ENCODE measurements at regions not wholly inside any gene's neighbourhood (a gene's known extent, or its start where the extent isn't known, plus 50 kb on each side); places are given as distances from the start of the nearest gene placed in this dataset.
"Not testable (repeated sequence)": the region's sequence is repeated elsewhere in the genome, so short reads cannot be mapped to it uniquely, and the experiment has no call there.

DNA sequence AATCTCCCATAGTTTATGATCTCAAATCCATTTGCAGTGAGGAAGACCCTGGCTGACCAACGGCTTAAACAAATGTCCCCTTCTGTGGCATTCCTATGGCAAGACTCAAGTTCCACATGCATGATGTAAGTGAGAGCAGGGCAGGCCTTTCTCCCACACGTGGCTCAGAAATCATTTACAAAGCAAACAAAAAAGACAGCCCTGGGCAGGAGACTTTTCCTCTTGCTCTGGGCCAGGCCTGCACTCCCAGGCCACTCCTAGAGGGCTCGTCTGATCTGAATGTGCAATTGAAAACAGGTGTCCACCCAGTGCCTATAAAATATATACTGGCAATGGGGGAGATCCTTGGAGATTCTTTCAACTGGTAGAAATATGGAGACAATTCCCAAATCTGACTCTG lies 123.1 kb downstream of the DMRT2 start:
- Mint-ChIP-seq H3K27me3 (ENCODE audit: low read depth) (no peaks in the 10 kb centered on the region), H3K36me3 (ENCODE audit: low read depth) (peaks cover 2% of the 10 kb centered on the region), H3K4me3 (ENCODE audit: unreplicated experiment) (no peak overlapping the region), H3K27ac (ENCODE audit: unreplicated experiment) (no peak overlapping the region), H3K9me3 (ENCODE audit: low read depth) (peaks cover 24% of the 10 kb centered on the region), H3K4me1 (ENCODE audit: low read depth) (peaks cover 4% of the 10 kb centered on the region)
- TF ChIP-seq, protein P1, sequence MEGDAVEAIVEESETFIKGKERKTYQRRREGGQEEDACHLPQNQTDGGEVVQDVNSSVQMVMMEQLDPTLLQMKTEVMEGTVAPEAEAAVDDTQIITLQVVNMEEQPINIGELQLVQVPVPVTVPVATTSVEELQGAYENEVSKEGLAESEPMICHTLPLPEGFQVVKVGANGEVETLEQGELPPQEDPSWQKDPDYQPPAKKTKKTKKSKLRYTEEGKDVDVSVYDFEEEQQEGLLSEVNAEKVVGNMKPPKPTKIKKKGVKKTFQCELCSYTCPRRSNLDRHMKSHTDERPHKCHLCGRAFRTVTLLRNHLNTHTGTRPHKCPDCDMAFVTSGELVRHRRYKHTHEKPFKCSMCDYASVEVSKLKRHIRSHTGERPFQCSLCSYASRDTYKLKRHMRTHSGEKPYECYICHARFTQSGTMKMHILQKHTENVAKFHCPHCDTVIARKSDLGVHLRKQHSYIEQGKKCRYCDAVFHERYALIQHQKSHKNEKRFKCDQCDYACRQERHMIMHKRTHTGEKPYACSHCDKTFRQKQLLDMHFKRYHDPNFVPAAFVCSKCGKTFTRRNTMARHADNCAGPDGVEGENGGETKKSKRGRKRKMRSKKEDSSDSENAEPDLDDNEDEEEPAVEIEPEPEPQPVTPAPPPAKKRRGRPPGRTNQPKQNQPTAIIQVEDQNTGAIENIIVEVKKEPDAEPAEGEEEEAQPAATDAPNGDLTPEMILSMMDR (IDR thresholded peaks at IDR 0.05), result no peak
- no peak for DNase-seq (ENCODE audit: low spot score)

DNA sequence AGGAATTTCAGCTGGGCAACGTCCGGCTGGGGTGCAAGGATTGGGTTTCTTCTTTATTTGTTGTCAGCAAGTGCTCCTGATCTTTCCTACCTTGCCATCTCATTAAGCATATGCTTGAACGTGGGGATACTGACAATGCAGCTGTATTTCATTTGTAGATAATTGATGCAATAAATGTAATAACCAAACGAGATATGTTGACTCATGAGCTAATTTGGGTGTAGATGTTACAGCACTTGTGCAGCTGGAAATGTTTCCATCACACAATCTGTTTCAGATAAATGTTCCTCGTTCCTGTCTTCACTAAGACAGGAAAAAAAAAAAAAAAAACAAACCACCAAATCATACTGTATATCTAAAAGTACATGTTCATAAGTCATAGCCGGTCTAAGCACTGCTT lies 123.8 kb downstream of the DMRT2 start:
- peaks cover 4% of the 10 kb centered on the region for H3K4me1 Mint-ChIP-seq (ENCODE audit: low read depth)
- H3K36me3 Mint-ChIP-seq (ENCODE audit: low read depth), result no peaks in the 10 kb centered on the region
- H3K27ac Mint-ChIP-seq (ENCODE audit: unreplicated experiment), result no peak overlapping the region
- H3K4me3 Mint-ChIP-seq (ENCODE audit: unreplicated experiment), result no peak overlapping the region
- DNase-seq (ENCODE audit: low spot score), result no peak
- TF ChIP-seq, protein P1 (IDR thresholded peaks at IDR 0.05), result no peak
- H3K9me3 Mint-ChIP-seq (ENCODE audit: low read depth), result peaks cover 24% of the 10 kb centered on the region
- H3K27me3 Mint-ChIP-seq (ENCODE audit: low read depth), result peaks cover 2% of the 10 kb centered on the region

DNA sequence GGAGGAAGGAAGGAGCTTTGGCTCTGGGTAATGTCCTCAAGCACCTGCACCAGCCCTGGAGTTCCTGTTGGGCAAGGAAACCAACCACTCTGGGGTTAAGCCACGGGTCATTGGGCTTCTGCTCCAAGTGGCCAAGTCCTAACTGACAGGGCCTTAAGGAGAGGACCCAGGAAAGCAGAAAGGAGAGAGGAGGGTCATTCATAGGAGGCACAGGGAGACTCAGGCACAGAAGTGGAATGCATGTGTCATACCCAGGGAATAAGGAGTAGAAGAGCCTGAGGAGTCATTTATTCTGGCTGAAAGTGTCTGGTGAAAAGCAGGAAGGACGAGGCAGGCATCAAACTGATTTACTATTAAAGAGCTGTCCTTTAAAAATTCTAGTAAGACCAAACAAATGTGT lies 129.2 kb downstream of the DMRT2 start:
- H3K36me3 Mint-ChIP-seq (ENCODE audit: low read depth), result no peaks in the 10 kb centered on the region
- DNase-seq (ENCODE audit: low spot score), result no peak
- peaks cover 2% of the 10 kb centered on the region for H3K27me3 Mint-ChIP-seq (ENCODE audit: low read depth)
- peaks cover 32% of the 10 kb centered on the region for H3K9me3 Mint-ChIP-seq (ENCODE audit: low read depth)
- TF ChIP-seq, protein P1 (IDR thresholded peaks at IDR 0.05), result no peak
- no peak overlapping the region for H3K27ac Mint-ChIP-seq (ENCODE audit: unreplicated experiment)
- H3K4me1 Mint-ChIP-seq (ENCODE audit: low read depth), result no peaks in the 10 kb centered on the region
- H3K4me3 Mint-ChIP-seq (ENCODE audit: unreplicated experiment), result no peak overlapping the region

DNA sequence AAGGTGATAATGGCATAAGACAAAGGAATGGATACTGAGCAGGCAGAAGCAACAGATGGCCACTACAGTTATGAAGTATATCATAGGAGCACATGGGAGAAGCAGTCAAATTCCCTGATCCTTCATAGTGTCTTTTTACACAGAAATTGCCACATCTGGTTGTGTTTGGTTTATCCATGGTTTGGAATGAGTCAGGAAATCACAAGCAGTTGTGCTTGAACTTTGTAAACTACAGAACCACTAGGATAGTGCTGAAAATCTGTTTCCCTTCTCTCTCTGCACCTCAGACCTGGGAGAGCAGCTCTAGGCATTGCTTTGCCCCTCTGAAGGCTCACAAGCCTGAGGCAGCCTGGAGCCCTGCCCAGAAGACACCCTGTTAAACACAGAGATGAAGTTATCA lies 134.0 kb downstream of the DMRT2 start:
- TF ChIP-seq, protein P1 (IDR thresholded peaks at IDR 0.05), result no peak

DNA sequence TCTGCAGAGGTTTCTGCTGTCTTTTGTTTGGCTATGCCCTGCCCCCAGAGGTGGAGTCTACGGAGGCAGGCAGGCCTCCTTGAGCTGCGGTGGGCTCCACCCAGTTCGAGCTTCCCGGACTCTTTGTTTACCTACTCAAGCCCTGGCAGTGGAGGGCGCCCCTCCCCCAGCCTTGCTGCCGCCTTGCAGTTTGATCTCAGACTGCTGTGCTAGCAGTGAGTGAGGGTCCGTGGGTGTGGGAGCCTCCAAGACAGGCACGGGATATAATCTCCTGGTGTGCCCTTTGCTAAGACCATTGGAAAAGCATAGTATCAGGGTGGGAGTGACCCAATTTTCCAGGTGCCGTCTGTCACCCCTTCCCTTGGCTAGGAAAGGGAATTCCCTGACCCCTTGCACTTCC lies 137.0 kb downstream of the DMRT2 start:
- not testable (repeated sequence) for H3K36me3 Mint-ChIP-seq (ENCODE audit: low read depth); H3K27ac Mint-ChIP-seq (ENCODE audit: unreplicated experiment)
- peaks cover 35% of the 10 kb centered on the region for H3K9me3 Mint-ChIP-seq (ENCODE audit: low read depth)

More for the DNA sequence above, 134.0 kb downstream of the DMRT2 start:
- no peak overlapping the region for H3K4me3 Mint-ChIP-seq (ENCODE audit: unreplicated experiment)
- H3K9me3 Mint-ChIP-seq (ENCODE audit: low read depth), result peaks cover 43% of the 10 kb centered on the region
- H3K4me1 Mint-ChIP-seq (ENCODE audit: low read depth), result no peaks in the 10 kb centered on the region
- no peak overlapping the region for H3K27ac Mint-ChIP-seq (ENCODE audit: unreplicated experiment)
- H3K27me3 Mint-ChIP-seq (ENCODE audit: low read depth), result no peaks in the 10 kb centered on the region
- no peak for DNase-seq (ENCODE audit: low spot score)
- H3K36me3 Mint-ChIP-seq (ENCODE audit: low read depth), result no peaks in the 10 kb centered on the region

DNA sequence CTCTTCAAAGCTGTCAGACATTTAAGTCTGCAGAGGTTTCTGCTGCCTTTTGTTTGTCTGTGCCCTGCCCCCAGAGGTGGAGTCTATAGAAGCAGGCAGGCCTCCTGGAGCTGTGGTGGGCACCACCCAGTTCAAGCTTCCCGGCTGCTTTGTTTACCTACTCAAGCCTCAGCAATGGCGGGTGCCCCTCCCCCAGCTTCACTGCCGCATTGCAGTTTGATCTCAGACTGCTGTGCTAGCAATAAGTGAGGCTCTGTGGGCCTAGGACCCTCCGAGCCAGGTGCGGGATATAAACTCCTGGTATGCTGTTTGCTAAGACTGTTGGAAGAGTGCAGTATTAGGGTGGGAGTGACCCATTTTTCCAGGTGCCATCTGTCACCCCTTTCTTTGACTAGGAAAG lies 145.5 kb downstream of the DMRT2 start:
- not testable (repeated sequence) for H3K4me1 Mint-ChIP-seq (ENCODE audit: low read depth); DNase-seq (ENCODE audit: low spot score); H3K27ac Mint-ChIP-seq (ENCODE audit: unreplicated experiment); H3K36me3 Mint-ChIP-seq (ENCODE audit: low read depth); H3K27me3 Mint-ChIP-seq (ENCODE audit: low read depth); H3K4me3 Mint-ChIP-seq (ENCODE audit: unreplicated experiment)
- H3K9me3 Mint-ChIP-seq (ENCODE audit: low read depth), result peaks cover 32% of the 10 kb centered on the region

More for the DNA sequence above, 137.0 kb downstream of the DMRT2 start:
- not testable (repeated sequence) for H3K4me3 Mint-ChIP-seq (ENCODE audit: unreplicated experiment); H3K4me1 Mint-ChIP-seq (ENCODE audit: low read depth); DNase-seq (ENCODE audit: low spot score); H3K27me3 Mint-ChIP-seq (ENCODE audit: low read depth)
